ENCODE measurements at regions not wholly inside any gene's neighbourhood (a gene's known extent, or its start where the extent isn't known, plus 50 kb on each side); places are given as distances from the start of the nearest gene placed in this dataset.

DNA sequence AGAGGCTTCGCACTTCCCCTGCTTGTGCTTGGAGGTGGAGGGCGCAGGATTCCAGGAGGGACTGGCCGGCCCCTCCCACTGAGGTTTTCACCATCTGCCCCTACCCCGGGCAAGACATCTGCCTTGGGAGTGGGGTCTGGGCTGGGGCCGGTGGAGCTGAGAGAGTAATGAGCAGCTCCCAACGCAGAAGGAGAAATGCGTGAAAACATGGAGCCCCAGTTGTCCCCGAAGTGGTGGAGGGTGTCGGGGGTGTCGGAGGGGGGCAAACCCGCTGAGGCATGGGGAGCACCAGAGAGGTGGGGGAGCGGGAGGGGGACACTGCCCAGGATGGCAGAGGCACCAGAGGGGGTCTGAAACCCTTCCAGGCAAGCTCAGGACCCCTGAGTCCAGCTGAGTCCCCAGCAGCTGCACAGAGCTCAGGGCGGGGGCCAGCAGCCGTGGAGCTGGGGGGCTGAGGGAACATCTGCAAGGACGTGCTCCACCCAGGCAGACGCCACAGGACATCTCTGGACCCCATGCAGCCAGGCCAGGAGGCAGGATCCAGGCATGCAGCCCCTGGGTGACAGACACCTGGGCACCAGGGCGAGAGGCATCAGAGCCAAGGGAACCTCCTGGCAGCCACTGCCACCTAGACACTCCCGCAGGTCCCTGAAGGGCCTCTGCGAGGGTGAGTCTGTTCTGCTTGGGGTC, 110.6 kb downstream of the SIK1 start:
- TF ChIP-seq, protein P1, sequence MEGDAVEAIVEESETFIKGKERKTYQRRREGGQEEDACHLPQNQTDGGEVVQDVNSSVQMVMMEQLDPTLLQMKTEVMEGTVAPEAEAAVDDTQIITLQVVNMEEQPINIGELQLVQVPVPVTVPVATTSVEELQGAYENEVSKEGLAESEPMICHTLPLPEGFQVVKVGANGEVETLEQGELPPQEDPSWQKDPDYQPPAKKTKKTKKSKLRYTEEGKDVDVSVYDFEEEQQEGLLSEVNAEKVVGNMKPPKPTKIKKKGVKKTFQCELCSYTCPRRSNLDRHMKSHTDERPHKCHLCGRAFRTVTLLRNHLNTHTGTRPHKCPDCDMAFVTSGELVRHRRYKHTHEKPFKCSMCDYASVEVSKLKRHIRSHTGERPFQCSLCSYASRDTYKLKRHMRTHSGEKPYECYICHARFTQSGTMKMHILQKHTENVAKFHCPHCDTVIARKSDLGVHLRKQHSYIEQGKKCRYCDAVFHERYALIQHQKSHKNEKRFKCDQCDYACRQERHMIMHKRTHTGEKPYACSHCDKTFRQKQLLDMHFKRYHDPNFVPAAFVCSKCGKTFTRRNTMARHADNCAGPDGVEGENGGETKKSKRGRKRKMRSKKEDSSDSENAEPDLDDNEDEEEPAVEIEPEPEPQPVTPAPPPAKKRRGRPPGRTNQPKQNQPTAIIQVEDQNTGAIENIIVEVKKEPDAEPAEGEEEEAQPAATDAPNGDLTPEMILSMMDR (IDR thresholded peaks at IDR 0.05), result no peak
- Histone ChIP-seq H3K27me3 (peaks cover 0 to 8% of the 10 kb centered on the region in 2 donors), H3K4me3 (no peak overlapping the region), H3K4me1 (no peaks in the 10 kb centered on the region), H3K9me3 (peaks cover 0 to 6% of the 10 kb centered on the region in 2 donors), H3K36me3 (no peaks in the 10 kb centered on the region), H3K27ac (no peak overlapping the region)
- peak in 1 of 4 donors; percentile 74 for DNase-seq
- intact Hi-C loops (cut with DNase I), result no loop called here
- ATAC-seq, result no peak

DNA sequence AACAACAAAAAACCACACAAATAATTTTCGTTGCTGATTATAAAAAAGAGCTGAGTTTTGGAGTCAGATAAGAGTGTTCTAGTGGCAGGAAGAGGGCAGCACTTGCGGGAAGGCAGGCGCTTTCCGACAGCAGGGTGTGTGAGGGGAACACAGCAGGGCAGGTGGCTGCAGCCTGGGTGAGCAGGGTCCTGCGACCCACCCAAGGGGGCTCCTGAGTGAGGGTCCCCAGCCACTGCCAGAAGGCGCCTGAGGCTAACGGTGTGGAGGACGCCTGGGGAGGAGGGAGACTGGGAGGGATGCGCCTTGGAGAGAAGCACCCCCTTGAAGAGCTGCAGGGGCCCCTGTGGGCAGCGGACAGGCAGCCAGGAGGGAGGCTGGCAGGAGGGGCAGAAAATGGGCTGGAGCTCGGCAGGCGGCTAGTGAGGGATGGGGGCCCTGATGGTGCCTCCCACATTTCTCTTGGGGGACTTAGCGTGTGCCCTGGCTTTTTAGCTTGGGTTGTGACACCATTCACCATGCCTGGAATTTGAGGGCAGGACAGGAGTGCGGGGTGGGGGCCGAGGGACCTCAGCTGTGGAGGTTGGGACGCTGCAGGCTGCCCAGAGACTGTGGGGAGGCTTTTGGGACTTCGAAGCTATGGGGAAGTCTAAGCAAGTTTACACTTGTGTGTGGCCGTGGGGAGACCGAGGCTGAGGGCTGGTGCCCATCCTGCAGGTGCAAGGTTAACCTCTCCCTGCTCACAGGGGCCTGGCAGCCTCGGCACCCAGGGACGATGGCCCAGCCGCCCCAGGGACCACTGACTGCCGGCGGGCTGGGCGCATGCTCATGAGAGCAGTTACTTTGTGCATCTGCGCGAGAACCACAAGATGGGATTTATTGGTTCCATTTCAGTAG, 111.4 kb downstream of the SIK1 start:
- intact Hi-C loops (cut with DNase I), result no loop called here
- Histone ChIP-seq H3K27ac (no peak overlapping the region), H3K4me1 (no peaks in the 10 kb centered on the region), H3K4me3 (no peak overlapping the region), H3K36me3 (no peaks in the 10 kb centered on the region), H3K27me3 (peaks cover 0 to 8% of the 10 kb centered on the region in 2 donors), H3K9me3 (peaks cover 0 to 6% of the 10 kb centered on the region in 2 donors)
- DNase-seq (peak in 1 of 4 donors; percentile 72), ATAC-seq (no peak)
- TF ChIP-seq, protein P1 (IDR thresholded peaks at IDR 0.05), result no peak

DNA sequence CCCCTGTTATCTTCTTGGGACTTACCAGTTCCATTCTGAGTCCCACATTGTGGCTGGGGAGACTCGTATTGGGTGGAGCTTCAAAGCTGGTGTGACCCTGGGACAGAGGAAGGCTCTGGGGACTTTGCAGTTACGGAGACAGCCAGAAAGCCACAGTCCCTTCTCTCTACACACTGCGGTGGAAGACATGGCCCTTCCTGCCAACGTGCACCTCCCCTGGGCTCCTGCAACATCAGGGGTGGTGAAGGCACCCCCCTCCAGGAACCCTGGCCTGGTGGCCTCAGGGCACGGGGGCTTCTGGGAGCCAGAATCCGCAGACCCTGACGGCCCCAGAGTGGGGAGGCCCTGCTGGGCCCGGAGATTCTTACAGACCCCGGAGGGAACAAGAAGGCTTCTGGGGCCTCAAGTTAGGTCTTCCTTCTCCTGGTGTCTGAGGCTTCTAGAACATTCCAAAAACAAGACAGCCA, 113.0 kb downstream of the SIK1 start:
- Histone ChIP-seq H3K4me1 (no peaks in the 10 kb centered on the region), H3K27ac (no peak overlapping the region), H3K9me3 (peaks cover 0 to 6% of the 10 kb centered on the region in 2 donors), H3K27me3 (peaks cover 0 to 8% of the 10 kb centered on the region in 2 donors), H3K4me3 (no peak overlapping the region), H3K36me3 (no peaks in the 10 kb centered on the region)
- ATAC-seq, result no peak
- TF ChIP-seq, protein P1 (IDR thresholded peaks at IDR 0.05), result no peak
- DNase-seq, result peak in 1 of 4 donors; percentile 61
- intact Hi-C loops (cut with DNase I), result no loop called here

DNA sequence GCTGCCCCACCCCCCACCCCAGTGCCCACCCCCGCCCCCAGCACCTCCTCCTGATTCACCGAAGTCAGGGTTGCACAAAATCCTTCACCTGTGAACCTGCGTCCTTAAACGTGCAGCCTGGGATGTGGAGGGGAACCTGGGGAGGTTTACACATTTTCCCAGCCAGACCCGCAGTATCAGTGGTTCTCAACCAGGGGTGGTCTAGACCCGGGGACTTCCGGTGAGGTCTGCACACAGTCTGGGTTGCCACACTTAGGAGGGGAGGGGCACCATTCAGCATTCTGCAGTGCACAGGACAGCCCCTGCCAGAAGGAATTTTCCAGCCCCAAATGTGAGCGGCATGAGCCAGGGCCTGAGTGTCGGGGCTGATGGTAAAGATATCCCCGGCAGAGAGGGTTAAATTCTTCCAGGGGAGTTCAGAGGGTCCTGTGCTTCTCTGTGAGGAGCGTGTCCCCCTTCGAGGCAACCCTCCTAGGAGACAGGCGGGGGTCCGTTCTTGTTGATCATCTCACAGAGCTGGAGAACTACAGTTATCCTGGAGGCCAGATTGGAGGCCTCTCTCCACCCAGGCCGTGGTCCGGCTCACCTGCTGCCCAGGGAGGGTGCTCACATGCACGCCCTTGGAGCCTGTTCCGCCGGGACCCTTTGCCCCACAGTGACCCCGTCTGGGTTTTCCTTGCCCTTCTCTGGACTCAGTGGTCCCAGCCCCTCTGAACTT, 113.6 kb downstream of the SIK1 start:
- DNase-seq (peak in 1 of 4 donors; percentile 47), ATAC-seq (no peak)
- Histone ChIP-seq H3K9me3 (peaks cover 0 to 6% of the 10 kb centered on the region in 2 donors), H3K4me1 (no peaks in the 10 kb centered on the region), H3K27ac (no peak overlapping the region), H3K36me3 (no peaks in the 10 kb centered on the region), H3K27me3 (peaks cover 0 to 8% of the 10 kb centered on the region in 2 donors), H3K4me3 (no peak overlapping the region)
- TF ChIP-seq, protein P1 (IDR thresholded peaks at IDR 0.05), result no peak
- intact Hi-C loops (cut with DNase I), result no loop called here

All from left lung (tissue), 4 donors.